ENCODE measurements at regions not wholly inside any gene's neighbourhood (a gene's known extent, or its start where the extent isn't known, plus 50 kb on each side); places are given as distances from the start of the nearest gene placed in this dataset.
A peak's percentile ranks its signal among the peaks of the same experiment; 100 is the strongest.

- peaks cover 0 to 5% (median 0%) of the 10 kb centered on the region in 3 donors for H3K36me3 Mint-ChIP-seq
- POLR2A ChIA-PET, result no interaction called here
- H3K4me3 Mint-ChIP-seq, result no peak overlapping the region
- peaks cover 0 to 15% (median 5%) of the 10 kb centered on the region in 5 donors for H3K27me3 Mint-ChIP-seq
- DNase-seq (no peak), ATAC-seq (no peak)
- H3K4me1 Mint-ChIP-seq, result peaks cover 10 to 26% (median 16%) of the 10 kb centered on the region in 4 donors
- peak overlapping the region in 1 of 10 donors; percentile 39 for H3K27ac Mint-ChIP-seq
- peaks cover 0 to 13% (median 3%) of the 10 kb centered on the region in 9 donors for H3K9me3 Mint-ChIP-seq
These were observed 492.7 kb downstream of the NTRK3 start for GRCh38 chr15:87763837-87764236.

DNA sequence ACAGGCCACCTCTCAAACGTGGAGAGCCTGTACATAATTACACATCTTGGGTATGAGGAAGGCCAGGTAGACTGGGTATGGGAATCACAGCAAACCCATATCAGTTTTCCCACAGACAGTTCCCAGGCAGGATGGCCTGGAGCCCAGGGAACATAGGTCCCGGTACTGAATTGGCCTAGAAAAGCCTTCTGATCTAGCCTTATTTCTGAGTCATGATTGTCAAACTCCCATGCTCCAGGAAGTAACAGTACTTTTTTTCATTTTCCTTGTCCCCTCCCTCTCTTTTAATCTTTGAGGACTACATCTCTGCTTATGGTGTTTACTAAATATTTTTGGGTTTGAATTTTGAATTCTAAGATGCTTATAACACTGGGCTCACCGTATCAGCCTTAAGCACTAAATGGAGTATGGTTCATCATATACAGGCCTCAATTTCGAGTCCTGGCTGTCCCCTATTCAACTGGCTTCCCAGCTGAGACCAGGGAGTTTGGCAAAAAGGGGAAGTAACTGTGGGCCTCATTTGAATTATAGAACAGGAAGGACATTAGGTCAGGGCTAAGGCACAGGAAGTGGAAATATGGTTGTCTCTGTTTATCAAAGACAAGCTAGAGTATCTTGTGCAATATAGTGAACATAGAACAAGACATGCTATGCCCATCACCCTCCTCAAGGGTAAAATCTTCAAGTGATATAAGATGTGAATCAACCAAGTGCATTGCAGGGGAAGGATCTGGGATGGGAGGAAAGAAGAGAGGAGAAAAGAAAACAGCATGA lies 494.6 kb downstream of the NTRK3 start:
- DNase-seq, result no peak
- Mint-ChIP-seq H3K9me3 (peaks cover 0 to 4% (median 0%) of the 10 kb centered on the region in 9 donors), H3K4me3 (peak overlapping the region in 4 of 10 donors; percentile 2 to 8 (median 4)), H3K4me1 (peaks cover 13 to 26% (median 17%) of the 10 kb centered on the region in 4 donors), H3K27me3 (peaks cover 0 to 5% (median 3%) of the 10 kb centered on the region in 5 donors), H3K27ac (peak overlapping the region in 4 of 10 donors; percentile 2 to 68 (median 58)), H3K36me3 (no peaks in the 10 kb centered on the region)
- POLR2A ChIA-PET, result no interaction called here
- peak in 1 of 2 donors; percentile 48 for ATAC-seq

GRCh38 chr15:87760547-87761314 lies 495.8 kb downstream of the NTRK3 start:
- POLR2A ChIA-PET, result no interaction called here
- H3K27ac Mint-ChIP-seq, result peak overlapping the region in 1 of 10 donors; percentile 74
- H3K36me3 Mint-ChIP-seq, result no peaks in the 10 kb centered on the region
- H3K9me3 Mint-ChIP-seq, result peaks cover 0 to 4% (median 0%) of the 10 kb centered on the region in 9 donors
- ATAC-seq (no peak), DNase-seq (no peak)
- no peak overlapping the region for H3K4me3 Mint-ChIP-seq
- peaks cover 13 to 26% (median 17%) of the 10 kb centered on the region in 4 donors for H3K4me1 Mint-ChIP-seq
- H3K27me3 Mint-ChIP-seq, result peaks cover 0 to 5% (median 3%) of the 10 kb centered on the region in 5 donors

- DNase-seq (no peak), ATAC-seq (no peak)
- no peaks in the 10 kb centered on the region for H3K36me3 Mint-ChIP-seq
- H3K9me3 Mint-ChIP-seq, result peaks cover 0 to 4% (median 0%) of the 10 kb centered on the region in 9 donors
- peaks cover 13 to 26% (median 17%) of the 10 kb centered on the region in 4 donors for H3K4me1 Mint-ChIP-seq
- peaks cover 0 to 5% (median 3%) of the 10 kb centered on the region in 5 donors for H3K27me3 Mint-ChIP-seq
- H3K4me3 Mint-ChIP-seq, result no peak overlapping the region
- POLR2A ChIA-PET, result no interaction called here
- no peak overlapping the region for H3K27ac Mint-ChIP-seq
These were observed 497.6 kb downstream of the NTRK3 start for GRCh38 chr15:87758794-87759418.

DNA sequence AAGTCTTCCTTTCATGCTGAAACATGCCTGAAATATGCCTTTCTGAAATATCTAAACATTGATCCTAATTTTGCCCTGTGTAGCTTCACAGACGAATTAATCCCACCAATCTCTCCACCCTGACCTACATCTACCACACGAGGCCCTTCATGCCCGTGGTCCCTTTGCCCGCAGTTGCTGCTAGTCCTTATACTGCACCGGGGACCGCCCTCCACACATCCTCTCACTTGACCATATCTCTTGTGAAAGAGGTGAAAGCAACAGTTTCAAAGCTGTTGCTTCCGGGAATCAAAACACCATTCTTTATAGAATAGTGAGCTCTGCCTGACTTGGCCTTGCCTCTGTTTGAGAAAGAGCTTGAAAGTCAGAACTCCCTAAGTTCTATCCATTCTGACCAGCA lies 499.5 kb downstream of the NTRK3 start:
- DNase-seq (no peak), ATAC-seq (no peak)
- Mint-ChIP-seq H3K36me3 (no peaks in the 10 kb centered on the region), H3K4me1 (peaks cover 7 to 12% (median 10%) of the 10 kb centered on the region in 4 donors), H3K4me3 (no peak overlapping the region), H3K9me3 (peaks cover 0 to 4% (median 0%) of the 10 kb centered on the region in 9 donors), H3K27ac (no peak overlapping the region), H3K27me3 (peaks cover 0 to 6% (median 3%) of the 10 kb centered on the region in 5 donors)
- POLR2A ChIA-PET, result no interaction called here

DNA sequence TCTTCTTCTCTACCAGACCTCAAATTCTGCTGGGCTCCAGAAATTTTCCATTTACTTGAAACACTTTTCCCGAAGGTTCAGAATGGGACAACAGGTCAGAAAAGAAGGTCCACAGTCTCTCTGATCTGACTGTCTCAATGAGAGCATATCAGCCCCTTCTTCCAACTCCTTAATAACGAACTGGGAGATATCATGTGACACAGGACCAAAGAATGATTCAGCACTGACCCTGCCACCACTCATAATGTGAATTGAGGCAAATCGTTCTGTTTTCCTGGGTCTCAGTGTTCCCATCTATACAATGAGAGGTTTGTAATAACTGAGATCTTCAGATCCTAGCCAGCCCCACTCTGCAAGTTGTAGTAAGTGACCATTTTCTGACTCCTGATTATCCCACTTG lies 500.5 kb downstream of the NTRK3 start:
- no peak for DNase-seq
- Mint-ChIP-seq H3K27me3 (peaks cover 0 to 6% (median 3%) of the 10 kb centered on the region in 5 donors), H3K36me3 (no peaks in the 10 kb centered on the region), H3K9me3 (no peaks in the 10 kb centered on the region), H3K4me3 (no peak overlapping the region), H3K4me1 (peaks cover 0 to 6% (median under 1%) of the 10 kb centered on the region in 4 donors), H3K27ac (no peak overlapping the region)
- ATAC-seq, result no peak
- POLR2A ChIA-PET, result no interaction called here

GRCh38 chr15:87755226-87755625 lies 501.3 kb downstream of the NTRK3 start:
- no peak for DNase-seq
- H3K27me3 Mint-ChIP-seq, result peaks cover 0 to 6% (median 3%) of the 10 kb centered on the region in 5 donors
- peaks cover 0 to 6% (median 0%) of the 10 kb centered on the region in 4 donors for H3K4me1 Mint-ChIP-seq
- H3K4me3 Mint-ChIP-seq, result no peak overlapping the region
- no peaks in the 10 kb centered on the region for H3K36me3 Mint-ChIP-seq
- H3K9me3 Mint-ChIP-seq, result no peaks in the 10 kb centered on the region
- POLR2A ChIA-PET, result no interaction called here
- H3K27ac Mint-ChIP-seq, result no peak overlapping the region
- no peak for ATAC-seq

DNA sequence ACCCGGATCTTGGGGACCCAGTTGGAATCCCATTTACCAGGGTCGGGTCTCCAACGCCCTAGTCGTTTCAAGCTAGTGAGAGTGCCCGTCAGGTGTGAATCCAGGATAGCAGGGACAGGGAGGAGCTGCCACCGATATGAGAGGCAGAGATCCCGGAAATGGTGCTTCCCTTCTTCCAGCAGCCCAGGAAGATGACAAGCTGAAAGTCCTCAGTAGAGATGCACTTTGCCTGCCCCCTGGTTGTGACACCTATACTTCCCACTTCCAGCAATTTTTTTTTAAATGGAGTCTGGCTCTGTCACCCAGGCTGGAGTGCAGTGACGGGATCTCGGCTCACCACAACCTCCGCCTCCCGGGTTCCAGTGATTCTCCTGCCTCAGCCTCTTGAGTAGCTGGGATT lies 503.0 kb downstream of the NTRK3 start:
- H3K27ac Mint-ChIP-seq, result no peak overlapping the region
- POLR2A ChIA-PET, result no interaction called here
- DNase-seq (no peak), ATAC-seq (no peak)
- peaks cover 0 to 6% (median 0%) of the 10 kb centered on the region in 4 donors for H3K4me1 Mint-ChIP-seq
- H3K4me3 Mint-ChIP-seq, result no peak overlapping the region
- no peaks in the 10 kb centered on the region for H3K9me3 Mint-ChIP-seq
- H3K36me3 Mint-ChIP-seq, result no peaks in the 10 kb centered on the region
- H3K27me3 Mint-ChIP-seq, result peaks cover 0 to 6% (median 3%) of the 10 kb centered on the region in 5 donors

- ATAC-seq, result no peak
- H3K4me3 Mint-ChIP-seq, result no peak overlapping the region
These were observed 504.1 kb downstream of the NTRK3 start for GRCh38 chr15:87752250-87752951.

GRCh38 chr15:87748483-87748882 lies 508.1 kb downstream of the NTRK3 start:
- ATAC-seq (no peak), DNase-seq (no peak)
- H3K27me3 Mint-ChIP-seq, result peaks cover 0 to 21% (median 6%) of the 10 kb centered on the region in 5 donors
- H3K9me3 Mint-ChIP-seq, result no peaks in the 10 kb centered on the region
- H3K27ac Mint-ChIP-seq, result no peak overlapping the region
- POLR2A ChIA-PET, result no interaction called here
- no peaks in the 10 kb centered on the region for H3K36me3 Mint-ChIP-seq
- H3K4me3 Mint-ChIP-seq, result no peak overlapping the region
- peaks cover 0 to 3% (median 0%) of the 10 kb centered on the region in 4 donors for H3K4me1 Mint-ChIP-seq

More at GRCh38 chr15:87752250-87752951, 504.1 kb downstream of the NTRK3 start:
- Mint-ChIP-seq H3K27ac (no peak overlapping the region), H3K27me3 (peaks cover 2 to 15% (median 6%) of the 10 kb centered on the region in 5 donors), H3K36me3 (no peaks in the 10 kb centered on the region), H3K4me1 (peaks cover 0 to 6% (median 0%) of the 10 kb centered on the region in 4 donors), H3K9me3 (no peaks in the 10 kb centered on the region)
- no peak for DNase-seq
- POLR2A ChIA-PET, result no interaction called here

GRCh38 chr15:87747087-87747486 lies 509.5 kb downstream of the NTRK3 start:
- H3K36me3 Mint-ChIP-seq, result no peaks in the 10 kb centered on the region
- no peak for ATAC-seq
- H3K4me3 Mint-ChIP-seq, result no peak overlapping the region
- POLR2A ChIA-PET, result no interaction called here
- no peak overlapping the region for H3K27ac Mint-ChIP-seq
- no peak for DNase-seq
- no peaks in the 10 kb centered on the region for H3K9me3 Mint-ChIP-seq
- no peaks in the 10 kb centered on the region for H3K4me1 Mint-ChIP-seq
- peaks cover 0 to 21% (median 6%) of the 10 kb centered on the region in 5 donors for H3K27me3 Mint-ChIP-seq

GRCh38 chr15:87746333-87746732 lies 510.2 kb downstream of the NTRK3 start:
- DNase-seq, result no peak
- peaks cover 0 to 21% (median 6%) of the 10 kb centered on the region in 5 donors for H3K27me3 Mint-ChIP-seq
- no peak overlapping the region for H3K27ac Mint-ChIP-seq
- no peak for ATAC-seq
- no peaks in the 10 kb centered on the region for H3K36me3 Mint-ChIP-seq
- POLR2A ChIA-PET, result no interaction called here
- no peak overlapping the region for H3K4me3 Mint-ChIP-seq
- no peaks in the 10 kb centered on the region for H3K9me3 Mint-ChIP-seq
- no peaks in the 10 kb centered on the region for H3K4me1 Mint-ChIP-seq

All from naive thymus-derived CD8-positive, alpha-beta T cell (primary cell).